PC-9 (cell line): ENCODE measurements at regions not wholly inside any gene's neighbourhood (a gene's known extent, or its start where the extent isn't known, plus 50 kb on each side); places are given as distances from the start of the nearest gene placed in this dataset.

ENCODE experiments used
- CTCF ChIP-seq: fragments of 200-600 bp; sonication (generic); conservative IDR thresholded peaks from 2 replicates; pipeline ENCODE4 v1.6.1; 2017; ENCODE audit warnings: mixed run types, antibody characterized with exemption, mild to moderate bottlenecking, moderate library complexity
- EZH2 ChIP-seq: fragments of 200-600 bp; sonication (generic); IDR thresholded peaks from 2 replicates; pipeline ENCODE4 v1.8.0; 2017; ENCODE audit warnings: antibody characterized with exemption, low read depth

- TF ChIP-seq CTCF (no peak), EZH2 (no peak)
Measured at GRCh38 chr5:88051148-88051547, 217.5 kb downstream of the TMEM161B start.
